Omental fat pad (tissue), 3 donors: ENCODE measurements at regions not wholly inside any gene's neighbourhood (a gene's known extent, or its start where the extent isn't known, plus 50 kb on each side); places are given as distances from the start of the nearest gene placed in this dataset.

Experiments used
- ATAC-seq: fragments of 150-250 bp; one replicate; pipeline ENCODE4 v1.9.1; 2016; ENCODE audit warnings: mild to moderate bottlenecking, moderate library complexity; ENCODE audit not compliant: low FRiP score
- DNase-seq: peaks from one replicate; pipeline ENCODE4 v3.0.0-alpha.2; 2019; ENCODE audit warnings: low spot score
- CTCF ChIP-seq, 3 donors: fragments of 450-650 bp; IDR thresholded peaks; one replicate each; pipeline ENCODE4 v1.5.1; 2016 to 2017; ENCODE audit warnings: antibody characterized with exemption in 3 of 3, mild to moderate bottlenecking in 3 of 3, moderate library complexity in 2 of 3

DNA sequence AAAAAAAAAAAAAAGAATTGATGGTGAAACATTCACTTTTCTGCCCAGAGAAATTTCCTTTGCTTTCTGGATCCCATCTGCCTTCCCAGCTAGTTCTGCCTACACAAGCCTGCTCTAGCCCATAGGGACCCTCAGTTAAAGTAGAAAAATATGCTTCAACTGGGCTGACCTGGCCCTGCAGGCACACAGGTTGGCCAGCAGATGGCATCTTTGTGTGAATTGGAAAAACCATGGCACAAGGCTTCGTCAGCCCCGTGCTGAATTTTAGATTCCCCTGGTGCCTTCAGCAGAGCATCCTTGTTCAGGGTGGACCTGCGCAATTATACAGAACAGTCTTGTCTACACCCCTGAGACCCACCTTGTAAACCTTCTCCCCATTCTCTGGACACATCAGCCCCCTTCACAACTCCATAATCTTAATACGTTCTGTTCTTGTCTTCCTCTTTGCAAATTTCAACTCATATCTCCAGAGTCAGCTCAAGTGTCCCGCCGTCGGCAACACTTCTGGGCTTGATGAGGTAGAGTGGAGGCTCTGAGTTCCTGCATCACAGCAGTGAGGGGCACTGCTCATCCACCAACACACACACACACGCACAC lies 114.5 kb downstream of the INSIG2 start:
- ATAC-seq (peak; percentile 44), DNase-seq (no peak)
- TF ChIP-seq CTCF (IDR thresholded peaks at IDR 0.05) = peak in 1 of 3 donors; percentile 21

DNA sequence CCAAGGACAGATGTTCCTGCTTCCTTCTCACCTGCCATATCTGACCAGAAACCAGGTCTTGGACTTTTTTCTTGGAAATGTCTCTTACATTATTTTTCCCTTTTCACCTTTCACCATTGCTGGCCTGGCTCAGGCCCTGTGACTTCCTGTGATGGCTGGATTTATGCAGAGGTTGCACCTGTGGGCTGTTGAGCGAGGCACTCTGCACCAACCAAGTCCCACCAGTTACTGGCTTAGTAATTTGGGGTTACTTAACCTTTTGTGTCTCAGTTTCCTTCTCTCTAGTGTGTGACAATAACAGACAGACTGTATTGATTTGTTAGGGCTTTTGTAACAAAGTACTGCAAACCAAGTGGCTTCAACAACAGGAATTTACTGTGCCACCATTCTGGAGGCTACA lies 110.0 kb downstream of the INSIG2 start:
- ATAC-seq = no peak
- no peak for TF ChIP-seq CTCF (IDR thresholded peaks at IDR 0.05)
- no peak for DNase-seq

DNA sequence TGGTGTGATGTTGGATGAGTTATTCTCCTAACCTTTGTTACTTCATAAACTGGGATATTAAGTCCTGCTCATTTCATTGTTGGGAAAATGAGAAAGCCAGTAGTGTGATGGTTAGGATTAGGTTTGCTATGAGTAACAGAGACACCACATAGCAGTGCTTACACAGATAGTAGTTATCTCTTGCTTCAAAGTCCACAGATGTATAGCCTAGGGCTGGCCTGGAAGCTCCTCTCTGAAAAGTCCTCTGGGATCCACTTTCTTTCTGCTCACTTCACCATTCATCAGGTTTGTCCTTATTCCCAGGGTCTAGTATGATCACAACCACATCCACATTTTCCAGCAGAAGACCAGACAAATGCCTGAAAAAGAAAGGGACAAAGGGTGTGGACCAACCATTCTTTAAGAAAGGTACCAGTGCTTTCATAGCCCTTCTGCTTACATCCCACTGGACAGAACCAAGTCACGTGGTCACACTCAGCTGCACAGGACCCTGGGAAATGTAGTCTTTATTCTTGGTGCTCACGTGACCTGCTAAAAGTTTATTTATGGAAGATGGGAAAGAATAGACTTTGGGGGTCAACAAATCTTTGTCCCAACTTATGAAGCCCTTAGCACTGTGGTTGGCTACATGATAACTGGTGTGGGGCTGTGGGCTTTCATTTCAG lies 108.9 kb downstream of the INSIG2 start:
- no peak for TF ChIP-seq CTCF (IDR thresholded peaks at IDR 0.05)

GRCh38 chr2:118190474-118190873 lies 102.2 kb downstream of the INSIG2 start:
- ATAC-seq (no peak), DNase-seq (no peak)
- no peak for TF ChIP-seq CTCF (IDR thresholded peaks at IDR 0.05)

More for the DNA sequence above, 108.9 kb downstream of the INSIG2 start:
- DNase-seq (no peak), ATAC-seq (no peak)

- ATAC-seq = no peak
- no peak for TF ChIP-seq CTCF (IDR thresholded peaks at IDR 0.05)
- no peak for DNase-seq
These were observed 98.6 kb downstream of the INSIG2 start for GRCh38 chr2:118186858-118187254.

DNA sequence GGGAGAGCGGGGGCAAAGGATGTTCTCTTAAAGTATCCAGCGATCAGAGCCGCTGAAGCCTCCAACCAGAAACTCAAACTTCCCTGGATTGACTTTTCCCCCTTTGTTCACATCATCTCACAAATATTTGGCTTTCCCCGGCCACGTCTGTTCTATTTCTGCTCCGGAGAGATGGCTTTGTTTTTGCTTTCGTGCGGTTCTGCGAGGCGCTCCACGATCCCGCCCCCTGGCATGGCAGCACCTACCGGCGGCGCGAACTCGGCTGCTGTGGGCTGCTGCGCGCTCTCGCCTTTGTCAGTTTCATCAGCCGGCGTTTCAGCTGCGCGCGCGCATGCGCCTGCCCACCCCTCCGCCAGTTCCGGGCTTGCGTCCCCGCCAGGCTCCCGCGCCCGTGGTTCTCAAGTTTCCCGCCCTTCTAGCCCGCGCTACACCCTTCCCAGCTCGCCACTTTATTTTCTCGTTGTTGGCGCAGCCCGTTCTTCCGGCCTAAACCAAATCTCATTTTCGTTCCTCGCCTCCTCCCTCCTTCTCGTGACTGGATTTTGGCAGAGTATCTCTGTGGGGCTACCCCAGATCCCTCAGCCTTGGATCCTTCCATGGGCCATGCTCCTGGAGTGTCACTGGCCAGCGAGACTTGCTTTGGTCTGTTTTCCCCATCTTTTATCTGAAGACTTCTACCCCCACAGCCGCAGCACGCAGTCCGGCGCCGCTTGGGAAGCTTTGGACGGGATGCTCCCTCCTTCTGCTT lies 98.0 kb downstream of the INSIG2 start:
- DNase-seq (peak; percentile 54), ATAC-seq (peak; percentile 97)
- no peak for TF ChIP-seq CTCF (IDR thresholded peaks at IDR 0.05)
